H1 (cell line): ENCODE measurements at regions not wholly inside any gene's neighbourhood (a gene's known extent, or its start where the extent isn't known, plus 50 kb on each side); places are given as distances from the start of the nearest gene placed in this dataset.

ENCODE experiments used
- BCL11A ChIP-seq, 2 experiments: IDR thresholded peaks; one replicate each; pipeline ENCODE4 v1.6.1; 2011; ENCODE audit warnings: low read depth in 2 of 2, low read length in 2 of 2, mild to moderate bottlenecking in 2 of 2
- CBX8 ChIP-seq: fragments of 300-800, 300-1000 bp; sonication (generic); IDR thresholded peaks from 2 replicates; pipeline ENCODE4 v1.7.1; 2016; ENCODE audit warnings: low read depth, low read length, borderline replicate concordance
- CHD1 ChIP-seq: IDR thresholded peaks from 2 replicates; pipeline ENCODE4 v1.6.1; 2012; ENCODE audit warnings: low read depth, low read length, improper control_type of control experiment
- EP300 ChIP-seq, 2 experiments: IDR thresholded peaks; 1 replicate in 1 of 2; 2 replicates in 1 of 2; pipeline ENCODE4 v1.6.1; 2011 to 2012; ENCODE audit warnings: low read depth in 2 of 2, low read length in 2 of 2, mild to moderate bottlenecking in 2 of 2, borderline replicate concordance in 1 of 2, inconsistent platforms in 1 of 2, moderate library complexity in 1 of 2
- HDAC2 ChIP-seq, 2 experiments: fragments of 300-600 bp in 1 of 2; sonication (generic) in 1 of 2; IDR thresholded peaks; 2 replicates each; pipeline ENCODE4 v1.6.1; 2011 to 2012; ENCODE audit warnings: low read depth in 2 of 2, low read length in 2 of 2, mild to moderate bottlenecking in 2 of 2, moderate library complexity in 2 of 2, borderline replicate concordance in 1 of 2, inconsistent platforms in 1 of 2
- PHF8 ChIP-seq: fragments of 200-600 bp; sonication (generic); conservative IDR thresholded peaks from 2 replicates; pipeline ENCODE4 v1.7.1; 2012; ENCODE audit warnings: low read depth, mild to moderate bottlenecking, inconsistent platforms, low read length, moderate library complexity
- RFX5 ChIP-seq: IDR thresholded peaks from 2 replicates; pipeline ENCODE4 v1.6.1; 2011; ENCODE audit warnings: low read depth, low read length, improper control_type of control experiment, borderline replicate concordance
- TF ChIP-seq, protein P1 (sequence below): IDR thresholded peaks from 2 replicates; pipeline ENCODE4 v1.6.1; 2011; ENCODE audit warnings: low read depth, mild to moderate bottlenecking, low read length; ENCODE audit not compliant: insufficient read depth

DNA sequence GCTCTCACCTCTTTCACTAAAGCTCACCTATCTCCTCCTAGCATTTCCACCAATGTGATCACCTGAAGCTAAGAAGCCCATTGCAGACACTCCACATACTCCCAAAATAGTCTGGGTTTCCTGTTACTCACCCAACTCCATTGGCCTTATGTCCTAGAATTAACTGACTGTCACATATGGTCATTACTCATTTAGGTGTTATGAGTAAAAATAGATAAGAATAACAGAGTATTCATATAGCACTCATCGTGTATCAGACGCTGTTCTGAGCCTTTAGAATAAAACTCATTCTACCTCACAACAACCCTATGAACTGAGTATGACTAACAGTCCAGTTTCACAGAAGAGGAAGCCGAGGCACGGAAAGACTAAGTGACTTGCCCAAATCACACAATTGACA is 174.2 kb upstream of the NPVF start (continued):
- TF ChIP-seq RFX5 (no peak), CBX8 (no peak), EP300 (IDR thresholded peaks at IDR 0.05; ENCODE audit: borderline replicate concordance in 1 of 2, low read depth in 2 of 2, low read length in 2 of 2) (no peak), BCL11A (IDR thresholded peaks at IDR 0.05; ENCODE audit: low read depth in 2 of 2, low read length in 2 of 2) (no peak), CHD1 (no peak), PHF8 (no peak), HDAC2 (IDR thresholded peaks at IDR 0.05; ENCODE audit: borderline replicate concordance in 1 of 2, low read depth in 2 of 2, low read length in 2 of 2) (no peak)
- TF ChIP-seq, protein P1, sequence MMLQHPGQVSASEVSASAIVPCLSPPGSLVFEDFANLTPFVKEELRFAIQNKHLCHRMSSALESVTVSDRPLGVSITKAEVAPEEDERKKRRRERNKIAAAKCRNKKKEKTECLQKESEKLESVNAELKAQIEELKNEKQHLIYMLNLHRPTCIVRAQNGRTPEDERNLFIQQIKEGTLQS, result no peak
